MCF 10A (cell line): ENCODE measurements at regions not wholly inside any gene's neighbourhood (a gene's known extent, or its start where the extent isn't known, plus 50 kb on each side); places are given as distances from the start of the nearest gene placed in this dataset.

ENCODE experiments used
- BruUV-seq: library from RNA; stranded (reverse); fragments of 400-500 nt; replicated peaks from 2 replicates; lab custom pipeline; 2021; lab: Mats Ljungman, UMichigan
- CTCF ChIA-PET: fragments of 300-600 bp; sonication (Branson Sonifier 250); formaldehyde crosslinking; extraction: SDS; loops from one replicate; lab custom pipeline; 2021; ENCODE audit warnings: antibody characterized with exemption, inconsistent platforms; lab: Yijun Ruan, JAX
- POLR2A ChIA-PET: fragments of 300-600, 350-650 bp; sonication (Branson Sonifier 250); formaldehyde crosslinking; extraction: SDS; loops from one replicate; lab custom pipeline; 2020; ENCODE audit warnings: antibody characterized with exemption, inconsistent platforms; lab: Yijun Ruan, JAX
- DNase-seq: peaks from one replicate; pipeline ENCODE4 v3.0.0-alpha.2; 2018; ENCODE audit not compliant: unreplicated experiment
- H3K27ac Mint-ChIP-seq: one replicate; pipeline ENCODE4 v1.8.0; 2022; ENCODE audit warnings: mild to moderate bottlenecking, low read depth, mixed read lengths; ENCODE audit not compliant: unreplicated experiment
- H3K27me3 Mint-ChIP-seq: one replicate; pipeline ENCODE4 v1.8.0; 2022; ENCODE audit warnings: mixed read lengths; ENCODE audit not compliant: insufficient read depth, unreplicated experiment
- H3K36me3 Mint-ChIP-seq: one replicate; pipeline ENCODE4 v1.8.0; 2022; ENCODE audit warnings: mild to moderate bottlenecking, moderate library complexity, mixed read lengths; ENCODE audit not compliant: insufficient read depth, unreplicated experiment
- H3K4me1 Mint-ChIP-seq: one replicate; pipeline ENCODE4 v1.8.0; 2022; ENCODE audit warnings: mixed read lengths; ENCODE audit not compliant: insufficient read depth, unreplicated experiment
- H3K4me3 Mint-ChIP-seq: one replicate; pipeline ENCODE4 v1.8.0; 2022; ENCODE audit warnings: mild to moderate bottlenecking, moderate library complexity, mixed read lengths; ENCODE audit not compliant: unreplicated experiment
- H3K9me3 Mint-ChIP-seq: one replicate; pipeline ENCODE4 v1.8.0; 2022; ENCODE audit warnings: mixed read lengths; ENCODE audit not compliant: unreplicated experiment
- intact Hi-C: fragments of 100-400 bp; cut with micrococcal nuclease; formaldehyde crosslinking; loops from 2 replicates; pipeline ENCODE4 v1.14.1; 2022
- TF ChIP-seq, protein P1 (sequence below): fragments of 200-600 bp; IDR thresholded peaks from one replicate; pipeline ENCODE4 v1.8.0; 2022; ENCODE audit warnings: antibody characterized with exemption, mild to moderate bottlenecking; ENCODE audit not compliant: unreplicated experiment

DNA sequence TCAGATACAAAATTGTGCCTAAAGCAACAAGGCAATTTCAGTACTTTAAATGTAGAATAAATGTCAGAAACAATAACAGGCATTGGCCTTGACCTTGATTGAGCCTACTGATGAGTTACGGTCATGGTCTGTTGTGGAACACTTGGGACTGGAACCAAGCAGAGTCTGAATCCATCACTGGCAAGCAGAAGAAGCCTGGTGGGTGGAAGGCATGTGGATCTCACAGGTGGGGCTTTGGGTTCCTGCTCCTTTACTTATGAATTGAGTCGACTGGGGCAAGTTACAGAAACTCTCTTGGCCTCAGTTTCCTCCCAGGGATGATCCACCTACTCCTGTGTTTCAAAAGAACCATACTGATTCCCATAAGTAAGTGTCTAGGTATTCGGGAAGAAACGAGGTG is 102.3 kb downstream of the KCNF1 start:
- no peak overlapping the region for H3K27ac Mint-ChIP-seq
- TF ChIP-seq, protein P1, sequence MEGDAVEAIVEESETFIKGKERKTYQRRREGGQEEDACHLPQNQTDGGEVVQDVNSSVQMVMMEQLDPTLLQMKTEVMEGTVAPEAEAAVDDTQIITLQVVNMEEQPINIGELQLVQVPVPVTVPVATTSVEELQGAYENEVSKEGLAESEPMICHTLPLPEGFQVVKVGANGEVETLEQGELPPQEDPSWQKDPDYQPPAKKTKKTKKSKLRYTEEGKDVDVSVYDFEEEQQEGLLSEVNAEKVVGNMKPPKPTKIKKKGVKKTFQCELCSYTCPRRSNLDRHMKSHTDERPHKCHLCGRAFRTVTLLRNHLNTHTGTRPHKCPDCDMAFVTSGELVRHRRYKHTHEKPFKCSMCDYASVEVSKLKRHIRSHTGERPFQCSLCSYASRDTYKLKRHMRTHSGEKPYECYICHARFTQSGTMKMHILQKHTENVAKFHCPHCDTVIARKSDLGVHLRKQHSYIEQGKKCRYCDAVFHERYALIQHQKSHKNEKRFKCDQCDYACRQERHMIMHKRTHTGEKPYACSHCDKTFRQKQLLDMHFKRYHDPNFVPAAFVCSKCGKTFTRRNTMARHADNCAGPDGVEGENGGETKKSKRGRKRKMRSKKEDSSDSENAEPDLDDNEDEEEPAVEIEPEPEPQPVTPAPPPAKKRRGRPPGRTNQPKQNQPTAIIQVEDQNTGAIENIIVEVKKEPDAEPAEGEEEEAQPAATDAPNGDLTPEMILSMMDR, result no peak
- no peaks in the 10 kb centered on the region for H3K9me3 Mint-ChIP-seq
- POLR2A ChIA-PET, result no interaction called here
- no peak overlapping the region for H3K4me3 Mint-ChIP-seq
- H3K27me3 Mint-ChIP-seq, result peaks cover 58% of the 10 kb centered on the region
- no peaks in the 10 kb centered on the region for H3K4me1 Mint-ChIP-seq
- intact Hi-C loops, result no loop called here
- no TSS peak for BruUV-seq
- no peaks in the 10 kb centered on the region for H3K36me3 Mint-ChIP-seq
- CTCF ChIA-PET, result no interaction called here
- DNase-seq, result no peak

DNA sequence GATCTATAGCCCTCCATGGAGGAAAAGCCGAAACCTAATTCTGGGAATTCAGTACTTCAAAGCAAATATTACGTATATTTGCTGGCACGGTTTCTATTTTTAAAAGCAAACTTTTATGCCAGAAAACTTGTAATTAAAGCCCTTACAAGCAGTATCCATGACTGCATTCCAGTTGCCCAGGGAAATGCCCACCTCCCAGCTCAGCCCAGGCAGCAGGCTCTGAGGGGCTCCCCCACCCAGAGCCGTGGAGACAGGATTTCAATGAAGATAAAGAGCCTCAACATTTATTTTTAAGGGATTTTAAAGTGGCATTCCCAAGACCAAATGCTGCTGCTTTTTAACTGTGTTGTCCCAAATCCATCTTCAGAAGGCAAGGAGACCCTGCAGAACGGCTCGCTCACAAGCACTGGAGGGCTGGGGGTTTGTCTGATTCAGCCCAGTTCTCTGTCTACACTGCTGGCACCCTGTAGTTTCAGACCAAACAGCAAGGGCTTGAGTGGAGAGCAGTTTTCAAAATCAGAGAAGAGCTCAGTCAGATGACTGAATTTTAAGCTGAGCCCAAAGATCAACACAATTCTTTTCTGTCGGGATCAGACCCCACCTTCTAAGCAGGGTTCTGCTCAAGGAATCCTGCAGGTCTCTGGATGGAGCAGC is 105.1 kb downstream of the KCNF1 start:
- no peak for DNase-seq
- Mint-ChIP-seq H3K36me3 (no peaks in the 10 kb centered on the region), H3K9me3 (no peaks in the 10 kb centered on the region), H3K4me3 (no peak overlapping the region), H3K4me1 (no peaks in the 10 kb centered on the region), H3K27ac (no peak overlapping the region), H3K27me3 (peaks cover 81% of the 10 kb centered on the region)
- TF ChIP-seq, protein P1, result no peak
- intact Hi-C loops, result no loop called here
- BruUV-seq, result no TSS peak
- POLR2A ChIA-PET, result no interaction called here
- CTCF ChIA-PET, result interaction anchor here (0.8 kb wide), 1 partner anchor 29 kb away, joined by 4 read pairs; no protein-coding TSS in a partner anchor

DNA sequence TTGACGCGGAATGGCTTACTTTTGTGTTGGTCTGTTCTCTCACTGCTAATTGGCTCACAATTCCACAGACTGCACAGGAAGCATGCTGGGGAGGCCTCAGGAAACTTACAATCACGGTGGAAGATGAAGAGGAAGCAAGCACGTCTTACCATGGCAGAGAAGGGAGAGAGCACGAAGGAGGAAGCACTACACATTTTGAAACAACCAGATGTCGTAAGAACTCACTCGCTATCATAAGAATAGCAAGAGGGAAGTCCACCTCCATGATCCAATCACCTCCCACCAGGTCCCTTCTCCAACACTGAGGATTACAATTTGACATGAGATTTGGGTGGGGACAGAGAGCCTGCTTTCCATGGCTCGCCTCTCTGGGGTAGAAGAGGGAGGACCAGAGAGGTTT is 106.2 kb downstream of the KCNF1 start:
- no TSS peak for BruUV-seq
- H3K27ac Mint-ChIP-seq, result no peak overlapping the region
- intact Hi-C loops, result no loop called here
- H3K27me3 Mint-ChIP-seq, result peaks cover 82% of the 10 kb centered on the region
- TF ChIP-seq, protein P1, result no peak
- CTCF ChIA-PET, result no interaction called here
- POLR2A ChIA-PET, result no interaction called here
- H3K4me3 Mint-ChIP-seq, result no peak overlapping the region
- DNase-seq, result no peak
- no peaks in the 10 kb centered on the region for H3K9me3 Mint-ChIP-seq
- no peaks in the 10 kb centered on the region for H3K36me3 Mint-ChIP-seq
- no peaks in the 10 kb centered on the region for H3K4me1 Mint-ChIP-seq

DNA sequence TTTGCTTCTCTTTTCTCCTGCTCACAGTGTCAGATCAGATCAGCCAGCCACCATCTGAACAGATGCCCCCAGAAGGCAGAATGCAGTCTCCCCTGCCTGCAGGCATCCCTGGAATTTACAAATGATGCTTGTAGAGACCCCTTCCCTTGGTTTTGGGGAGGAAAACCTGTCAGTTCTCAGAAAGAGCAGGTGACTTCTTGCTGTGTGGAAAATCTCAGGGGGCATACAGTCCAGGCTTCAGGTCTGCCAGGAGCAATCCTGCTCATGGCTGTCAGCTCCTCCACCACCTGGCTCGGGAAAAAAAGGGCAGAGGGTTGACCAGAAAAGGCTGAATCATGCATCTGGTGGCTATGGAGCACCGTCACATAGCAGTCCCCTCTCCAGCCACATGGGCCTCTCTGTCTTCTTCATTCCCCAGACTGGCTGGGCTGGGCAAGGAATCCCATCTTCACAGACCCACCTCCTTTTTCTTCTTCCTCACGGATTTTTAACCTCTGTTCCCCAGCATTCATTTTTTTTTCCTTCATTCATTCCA is 107.0 kb downstream of the KCNF1 start:
- CTCF ChIA-PET, result no interaction called here
- Mint-ChIP-seq H3K27ac (no peak overlapping the region), H3K4me1 (no peaks in the 10 kb centered on the region), H3K36me3 (no peaks in the 10 kb centered on the region), H3K27me3 (peaks cover 76% of the 10 kb centered on the region), H3K4me3 (no peak overlapping the region), H3K9me3 (no peaks in the 10 kb centered on the region)
- POLR2A ChIA-PET, result no interaction called here
- DNase-seq, result no peak
- TF ChIP-seq, protein P1, result no peak
- intact Hi-C loops, result no loop called here
- no TSS peak for BruUV-seq
